GM12864 (cell line): ENCODE measurements at regions not wholly inside any gene's neighbourhood (a gene's known extent, or its start where the extent isn't known, plus 50 kb on each side); places are given as distances from the start of the nearest gene placed in this dataset.
"Not testable (repeated sequence)": the region's sequence is repeated elsewhere in the genome, so short reads cannot be mapped to it uniquely, and the experiment has no call there.

Experiments used
- DNase-seq: peaks from one replicate; pipeline ENCODE4 v3.0.0-alpha.2; 2011; ENCODE audit warnings: low read depth
- H3K4me3 ChIP-seq: 2 replicates; pipeline ENCODE4 v1.5.1; 2011; ENCODE audit warnings: mild to moderate bottlenecking, low read depth, low read length, control low read depth
- CTCF ChIP-seq: IDR thresholded peaks from 2 replicates; pipeline ENCODE4 v1.5.1; 2011; ENCODE audit warnings: low read depth, mild to moderate bottlenecking, moderate library complexity, low read length, control low read depth, inconsistent platforms; ENCODE audit errors: missing control alignments

DNA sequence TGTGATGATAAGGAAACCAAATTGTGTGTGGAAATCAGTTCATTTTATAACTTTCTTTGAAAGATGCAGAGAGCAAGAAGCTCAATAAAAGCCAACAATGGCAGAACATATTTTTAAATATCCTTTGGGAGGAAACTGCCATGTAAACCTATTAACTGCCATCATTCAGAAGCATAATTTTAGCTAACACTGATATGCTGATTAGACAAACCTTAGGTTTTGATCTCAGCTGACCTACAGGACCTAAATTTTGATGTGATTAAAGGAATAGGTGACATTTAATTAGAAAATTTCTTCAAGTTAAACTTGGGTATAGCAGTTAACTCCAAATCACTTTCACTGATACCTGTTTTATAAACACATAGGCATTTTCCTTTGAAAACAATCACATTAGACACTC is 187.1 kb downstream of the TFAP2B start:
- no peak for DNase-seq
- H3K4me3 ChIP-seq = no peak overlapping the region
- TF ChIP-seq CTCF = no peak

- no peak overlapping the region for H3K4me3 ChIP-seq
- TF ChIP-seq CTCF = no peak
- no peak for DNase-seq
These were observed 188.6 kb downstream of the TFAP2B start for GRCh38 chr6:51007237-51007636.

GRCh38 chr6:51008693-51009092 is 190.0 kb downstream of the TFAP2B start:
- not testable (repeated sequence) for DNase-seq, H3K4me3 ChIP-seq

DNA sequence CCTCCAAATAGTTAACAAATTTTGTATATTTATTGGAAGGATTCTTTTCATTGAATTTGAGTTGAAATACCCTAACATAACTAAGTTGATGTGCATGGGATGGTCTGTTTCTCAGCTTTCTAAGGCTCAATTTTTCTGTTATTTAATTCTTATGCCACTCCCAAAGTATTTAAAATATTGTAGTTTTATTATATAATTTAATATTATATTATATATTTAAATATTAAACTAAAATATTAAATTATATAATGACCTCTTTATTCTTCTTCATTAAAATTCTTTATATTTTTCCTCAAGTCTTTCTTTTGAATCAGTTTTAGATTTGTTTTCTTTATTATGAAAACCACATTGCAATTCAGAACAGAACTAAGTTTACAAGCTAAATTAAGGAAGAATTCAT is 194.7 kb downstream of the TFAP2B start:
- TF ChIP-seq CTCF = no peak
- no peak overlapping the region for H3K4me3 ChIP-seq
- DNase-seq = no peak

- no peak overlapping the region for H3K4me3 ChIP-seq
- DNase-seq = no peak
- TF ChIP-seq CTCF = no peak
These were observed 196.7 kb downstream of the TFAP2B start for GRCh38 chr6:51015394-51015793.

DNA sequence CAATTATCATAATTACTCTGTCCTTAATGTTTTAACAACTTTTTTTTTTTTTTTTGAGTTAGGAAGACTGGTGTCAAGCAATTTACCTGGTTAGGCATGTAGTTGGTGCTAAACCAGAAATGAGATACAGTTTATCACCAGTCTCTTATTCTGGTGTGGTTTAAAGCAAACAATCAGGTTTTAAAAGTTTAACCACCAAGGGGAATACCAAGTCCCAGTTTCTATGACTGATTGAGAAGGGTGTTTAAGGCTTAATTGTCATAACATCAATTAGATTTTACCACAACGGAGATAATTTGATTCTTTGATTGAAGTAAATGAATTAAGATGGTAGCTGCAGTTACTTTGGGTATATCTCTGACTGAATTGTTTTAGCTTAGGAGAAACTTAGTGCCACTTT is 197.8 kb downstream of the TFAP2B start:
- no peak for DNase-seq
- no peak overlapping the region for H3K4me3 ChIP-seq
- no peak for TF ChIP-seq CTCF

DNA sequence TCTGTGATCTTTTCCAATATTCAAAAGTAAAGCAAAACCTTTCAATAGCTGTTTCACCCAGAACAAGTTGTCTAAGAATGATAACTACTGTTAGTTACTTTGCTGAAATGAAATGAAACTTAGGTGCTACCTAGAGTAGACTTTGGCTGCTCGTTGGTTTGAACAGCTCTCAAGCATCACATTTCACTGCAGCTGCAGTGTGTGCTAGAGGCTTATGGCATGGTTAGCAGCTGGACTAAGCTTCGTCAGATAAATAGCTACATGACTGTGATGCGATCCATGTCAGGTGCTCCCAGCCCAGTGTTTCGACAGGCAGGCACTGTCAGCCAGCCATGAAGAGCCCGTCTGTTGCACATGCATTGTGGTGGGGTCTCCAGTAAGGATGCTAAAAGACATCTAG is 201.1 kb downstream of the TFAP2B start:
- no peak overlapping the region for H3K4me3 ChIP-seq
- DNase-seq = no peak
- no peak for TF ChIP-seq CTCF

DNA sequence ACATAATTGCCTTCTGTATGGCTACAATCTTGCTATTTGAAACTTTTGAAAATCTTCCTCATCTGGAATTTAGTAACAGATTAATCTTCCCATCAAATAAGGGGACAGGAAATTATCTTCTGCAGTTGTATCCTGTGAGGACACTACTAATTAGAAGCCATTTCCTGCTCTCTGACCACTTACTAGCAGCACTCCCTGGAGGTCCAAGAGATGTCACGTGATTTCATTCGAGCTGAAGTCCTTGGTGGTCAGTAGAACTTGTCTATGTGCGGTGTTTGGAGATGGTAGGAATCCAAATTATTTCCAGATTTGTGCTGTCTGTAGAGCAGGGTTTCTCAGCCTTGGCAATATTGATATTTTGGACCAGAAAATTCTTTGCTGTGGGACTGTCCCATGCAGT is 202.5 kb downstream of the TFAP2B start:
- no peak for DNase-seq
- H3K4me3 ChIP-seq = no peak overlapping the region
- TF ChIP-seq CTCF = no peak
